ENCODE measurements at regions not wholly inside any gene's neighbourhood (a gene's known extent, or its start where the extent isn't known, plus 50 kb on each side); places are given as distances from the start of the nearest gene placed in this dataset.

DNA sequence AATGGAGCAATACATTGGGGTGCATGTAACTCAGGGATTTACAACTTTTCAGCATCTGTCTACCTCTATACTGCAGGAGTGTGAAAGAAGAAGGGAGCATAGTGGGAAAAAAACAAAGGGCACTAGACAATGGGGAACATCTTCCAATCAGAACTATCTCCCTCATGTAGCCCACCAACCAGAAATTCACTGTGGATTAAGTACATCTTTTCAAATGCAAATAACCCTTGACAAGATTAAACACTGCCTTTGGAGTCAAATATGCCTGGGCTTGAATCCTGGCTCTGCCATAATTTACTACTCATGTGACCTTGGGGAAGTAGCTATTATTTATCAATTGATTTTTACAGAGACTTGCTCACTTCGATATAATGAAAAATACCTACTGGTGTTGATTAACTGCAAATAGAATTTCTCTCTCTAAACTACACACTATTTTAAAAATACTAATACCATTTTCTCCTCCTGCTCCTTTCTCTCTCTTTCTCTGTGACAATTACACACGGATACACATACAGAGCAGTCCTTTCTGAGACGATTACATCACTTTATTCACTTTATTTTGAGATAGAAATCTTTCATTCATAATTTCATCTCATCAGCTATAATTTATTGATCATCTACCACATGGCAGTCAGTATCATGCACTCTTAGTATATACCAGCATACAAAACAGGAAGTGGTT, 783.7 kb downstream of the FRK start (continued):
- no peak for TF ChIP-seq ESRRB (CRISPR knock-in tag; IDR thresholded peaks at IDR 0.05; ENCODE audit: borderline replicate concordance)
- TF ChIP-seq, protein P1, sequence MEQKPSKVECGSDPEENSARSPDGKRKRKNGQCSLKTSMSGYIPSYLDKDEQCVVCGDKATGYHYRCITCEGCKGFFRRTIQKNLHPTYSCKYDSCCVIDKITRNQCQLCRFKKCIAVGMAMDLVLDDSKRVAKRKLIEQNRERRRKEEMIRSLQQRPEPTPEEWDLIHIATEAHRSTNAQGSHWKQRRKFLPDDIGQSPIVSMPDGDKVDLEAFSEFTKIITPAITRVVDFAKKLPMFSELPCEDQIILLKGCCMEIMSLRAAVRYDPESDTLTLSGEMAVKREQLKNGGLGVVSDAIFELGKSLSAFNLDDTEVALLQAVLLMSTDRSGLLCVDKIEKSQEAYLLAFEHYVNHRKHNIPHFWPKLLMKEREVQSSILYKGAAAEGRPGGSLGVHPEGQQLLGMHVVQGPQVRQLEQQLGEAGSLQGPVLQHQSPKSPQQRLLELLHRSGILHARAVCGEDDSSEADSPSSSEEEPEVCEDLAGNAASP (IDR thresholded peaks at IDR 0.05) = no peak
- no peak for TF ChIP-seq FOS (IDR thresholded peaks at IDR 0.05; ENCODE audit: extremely low read depth, insufficient read length)
- TF ChIP-seq, protein P2, sequence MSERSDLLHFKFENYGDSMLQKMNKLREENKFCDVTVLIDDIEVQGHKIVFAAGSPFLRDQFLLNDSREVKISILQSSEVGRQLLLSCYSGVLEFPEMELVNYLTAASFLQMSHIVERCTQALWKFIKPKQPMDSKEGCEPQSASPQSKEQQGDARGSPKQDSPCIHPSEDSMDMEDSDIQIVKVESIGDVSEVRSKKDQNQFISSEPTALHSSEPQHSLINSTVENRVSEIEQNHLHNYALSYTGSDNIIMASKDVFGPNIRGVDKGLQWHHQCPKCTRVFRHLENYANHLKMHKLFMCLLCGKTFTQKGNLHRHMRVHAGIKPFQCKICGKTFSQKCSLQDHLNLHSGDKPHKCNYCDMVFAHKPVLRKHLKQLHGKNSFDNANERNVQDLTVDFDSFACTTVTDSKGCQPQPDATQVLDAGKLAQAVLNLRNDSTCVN (CRISPR knock-in tag; IDR thresholded peaks at IDR 0.05) = no peak

DNA sequence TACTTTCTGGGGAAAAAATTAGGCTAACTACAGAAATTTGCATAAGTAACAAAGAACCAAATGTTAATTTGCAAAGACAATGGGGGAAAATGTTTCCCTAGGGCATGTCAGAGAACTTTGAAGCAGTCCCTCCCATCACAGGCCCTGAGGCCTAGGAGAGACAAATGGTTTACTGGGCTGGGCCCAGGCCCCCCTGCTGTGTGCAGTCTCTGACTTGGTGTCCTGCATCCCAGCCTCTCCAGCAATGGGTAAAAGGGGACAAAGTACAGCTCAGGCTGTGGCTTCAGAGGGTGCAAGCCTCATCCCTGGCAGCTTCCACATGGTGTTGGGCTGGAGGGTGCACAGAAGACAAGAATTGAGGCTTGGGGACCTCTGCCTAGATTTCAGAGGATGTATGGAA, 788.4 kb downstream of the FRK start:
- in situ Hi-C loops (cut with MboI) = no loop called here
- Histone ChIP-seq H3K9me1 (ENCODE audit: control insufficient read depth, insufficient read depth, low read length) (no peaks in the 10 kb centered on the region), H3K9me3 (replicated peaks; ENCODE audit: control insufficient read depth, insufficient read depth, low read depth, low read length) (no peaks in the 10 kb centered on the region), H4K20me1 (replicated peaks; ENCODE audit: control insufficient read depth, insufficient read depth, low read length) (no peaks in the 10 kb centered on the region), H3K27me3 (ENCODE audit: control insufficient read depth in 2 of 2, insufficient read depth in 2 of 2, low read length in 2 of 2) (no peaks in the 10 kb centered on the region), H3K36me3 (ENCODE audit: control insufficient read depth, insufficient read depth, low read length) (no peaks in the 10 kb centered on the region), H2AFZ (ENCODE audit: low read depth, low read length) (no peak overlapping the region), H3K79me2 (ENCODE audit: control insufficient read depth, insufficient read depth, low read length) (no peaks in the 10 kb centered on the region), H3K4me2 (ENCODE audit: insufficient read depth, low read length) (no peak overlapping the region), H3K9ac (ENCODE audit: insufficient read depth in 1 of 2, low read depth in 2 of 2, low read length in 2 of 2) (no peak overlapping the region), H3K27ac (ENCODE audit: extremely low read depth, low read depth, low read length) (no peak overlapping the region), H3K4me1 (replicated peaks in 1 of 2; ENCODE audit: control insufficient read depth in 2 of 2, insufficient read depth in 2 of 2, low read length in 2 of 2) (no peaks in the 10 kb centered on the region), H3K4me3 (no peak overlapping the region)
- CTCF ChIA-PET (ENCODE audit: low intra/inter-chr PET ratio) = no interaction called here
- TF ChIP-seq, protein P3, sequence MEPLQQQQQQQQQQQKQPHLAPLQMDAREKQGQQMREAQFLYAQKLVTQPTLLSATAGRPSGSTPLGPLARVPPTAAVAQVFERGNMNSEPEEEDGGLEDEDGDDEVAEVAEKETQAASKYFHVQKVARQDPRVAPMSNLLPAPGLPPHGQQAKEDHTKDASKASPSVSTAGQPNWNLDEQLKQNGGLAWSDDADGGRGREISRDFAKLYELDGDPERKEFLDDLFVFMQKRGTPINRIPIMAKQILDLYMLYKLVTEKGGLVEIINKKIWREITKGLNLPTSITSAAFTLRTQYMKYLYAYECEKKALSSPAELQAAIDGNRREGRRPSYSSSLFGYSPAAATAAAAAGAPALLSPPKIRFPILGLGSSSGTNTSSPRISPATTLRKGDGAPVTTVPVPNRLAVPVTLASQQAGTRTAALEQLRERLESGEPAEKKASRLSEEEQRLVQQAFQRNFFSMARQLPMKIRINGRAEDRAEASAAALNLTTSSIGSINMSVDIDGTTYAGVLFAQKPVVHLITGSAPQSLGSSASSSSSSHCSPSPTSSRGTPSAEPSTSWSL (CRISPR knock-in tag; IDR thresholded peaks at IDR 0.05; ENCODE audit: borderline replicate concordance) = no peak
- TF ChIP-seq ZBED1 (IDR thresholded peaks at IDR 0.05) (no peak), TAL1 (IDR thresholded peaks at IDR 0.05) (no peak), FOXP1 (CRISPR knock-in tag; IDR thresholded peaks at IDR 0.05) (no peak), ZNF408 (CRISPR knock-in tag; IDR thresholded peaks at IDR 0.05; ENCODE audit: low read depth) (no peak)
- DNase-seq (ENCODE audit: extremely low read depth in 1 of 4, low spot score in 3 of 4) (no peak), FAIRE-seq (no peak), ATAC-seq (no peak)
- BruUV-seq (replicated peaks) = no TSS peak
- intact Hi-C loops (cut with micrococcal nuclease) = no loop called here
- POLR2A ChIA-PET = no interaction called here

All from K562 (cell line).